ENCODE measurements at regions not wholly inside any gene's neighbourhood (a gene's known extent, or its start where the extent isn't known, plus 50 kb on each side); places are given as distances from the start of the nearest gene placed in this dataset.

DNA sequence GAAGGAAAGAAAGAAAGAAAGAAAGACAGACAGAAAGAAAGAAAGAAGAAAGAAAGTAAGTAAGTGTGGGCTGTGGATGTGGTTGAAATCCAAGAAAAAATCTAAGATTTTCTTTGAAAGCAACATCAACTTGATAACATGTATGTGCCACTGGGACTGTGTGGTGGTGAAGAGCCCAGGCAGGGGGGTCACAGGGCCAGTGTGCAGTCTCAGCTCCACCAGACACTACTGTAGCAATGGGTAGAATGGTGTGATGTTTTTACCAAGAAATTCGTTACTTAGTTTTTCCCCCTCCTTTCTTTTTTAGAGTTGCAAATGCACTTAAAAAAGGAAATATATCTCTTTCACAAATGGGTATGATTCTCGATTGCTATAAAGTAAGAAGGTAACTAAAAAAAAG, 71.9 kb upstream of the CNEP1R1 start:
- no peaks in the 10 kb centered on the region for H3K4me1 ChIP-seq (ENCODE audit: control insufficient read depth in 2 of 3, insufficient read depth in 2 of 3, low read depth in 1 of 3, low read length in 3 of 3)
- TF ChIP-seq, protein P1, sequence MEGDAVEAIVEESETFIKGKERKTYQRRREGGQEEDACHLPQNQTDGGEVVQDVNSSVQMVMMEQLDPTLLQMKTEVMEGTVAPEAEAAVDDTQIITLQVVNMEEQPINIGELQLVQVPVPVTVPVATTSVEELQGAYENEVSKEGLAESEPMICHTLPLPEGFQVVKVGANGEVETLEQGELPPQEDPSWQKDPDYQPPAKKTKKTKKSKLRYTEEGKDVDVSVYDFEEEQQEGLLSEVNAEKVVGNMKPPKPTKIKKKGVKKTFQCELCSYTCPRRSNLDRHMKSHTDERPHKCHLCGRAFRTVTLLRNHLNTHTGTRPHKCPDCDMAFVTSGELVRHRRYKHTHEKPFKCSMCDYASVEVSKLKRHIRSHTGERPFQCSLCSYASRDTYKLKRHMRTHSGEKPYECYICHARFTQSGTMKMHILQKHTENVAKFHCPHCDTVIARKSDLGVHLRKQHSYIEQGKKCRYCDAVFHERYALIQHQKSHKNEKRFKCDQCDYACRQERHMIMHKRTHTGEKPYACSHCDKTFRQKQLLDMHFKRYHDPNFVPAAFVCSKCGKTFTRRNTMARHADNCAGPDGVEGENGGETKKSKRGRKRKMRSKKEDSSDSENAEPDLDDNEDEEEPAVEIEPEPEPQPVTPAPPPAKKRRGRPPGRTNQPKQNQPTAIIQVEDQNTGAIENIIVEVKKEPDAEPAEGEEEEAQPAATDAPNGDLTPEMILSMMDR (IDR thresholded peaks at IDR 0.05; ENCODE audit: borderline replicate concordance, extremely low read depth, insufficient read depth): no peak
- no peaks in the 10 kb centered on the region for H3K9me3 ChIP-seq (ENCODE audit: control insufficient read depth in 2 of 3, insufficient read depth in 1 of 3, low read length in 3 of 3)
- no peak for FAIRE-seq
- intact Hi-C loops (cut with DNase I): no loop called here
- no peak overlapping the region for H3K27ac ChIP-seq (ENCODE audit: low read depth in 2 of 2, low read length in 2 of 2)
- DNase-seq: no peak
- H3K4me3 ChIP-seq (ENCODE audit: low read length in 3 of 3): no peak overlapping the region
- H3K36me3 ChIP-seq (ENCODE audit: control insufficient read depth in 2 of 3, insufficient read depth in 3 of 3, low read length in 3 of 3): no peaks in the 10 kb centered on the region
- no peak overlapping the region for H3K9ac ChIP-seq (ENCODE audit: low read length in 3 of 3)
- H3K27me3 ChIP-seq (ENCODE audit: control insufficient read depth, insufficient read depth, low read length): no peaks in the 10 kb centered on the region

DNA sequence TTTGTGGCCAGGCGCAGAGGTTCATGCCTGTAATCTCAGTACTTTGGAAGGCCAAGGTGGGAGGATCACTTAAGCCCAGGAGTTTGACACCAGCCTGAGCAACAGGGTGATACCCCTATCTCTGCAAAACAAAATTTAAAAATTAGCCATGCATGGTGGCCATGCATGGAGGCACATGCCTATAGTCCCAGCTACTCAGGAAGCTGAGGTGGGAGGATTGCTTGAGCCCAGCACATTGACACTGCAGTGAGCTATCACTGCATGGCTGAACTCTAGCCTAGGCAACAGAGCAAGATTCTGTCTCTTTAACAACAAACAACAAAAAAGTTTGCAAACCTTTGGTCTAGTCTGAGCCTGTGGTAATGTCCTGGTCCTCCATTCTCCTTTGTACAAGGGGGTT, 69.2 kb upstream of the CNEP1R1 start:
- TF ChIP-seq, protein P1 (IDR thresholded peaks at IDR 0.05; ENCODE audit: borderline replicate concordance, extremely low read depth, insufficient read depth): no peak
- no peak overlapping the region for H3K9ac ChIP-seq (ENCODE audit: low read length in 3 of 3)
- no peaks in the 10 kb centered on the region for H3K36me3 ChIP-seq (ENCODE audit: control insufficient read depth in 2 of 3, insufficient read depth in 3 of 3, low read length in 3 of 3)
- DNase-seq: peak in 3 of 5 donors; percentile 52 to 58 (median 52)
- no peaks in the 10 kb centered on the region for H3K27me3 ChIP-seq (ENCODE audit: control insufficient read depth, insufficient read depth, low read length)
- no peaks in the 10 kb centered on the region for H3K9me3 ChIP-seq (ENCODE audit: control insufficient read depth in 2 of 3, insufficient read depth in 1 of 3, low read length in 3 of 3)
- no peak overlapping the region for H3K4me3 ChIP-seq (ENCODE audit: low read length in 3 of 3)
- no peaks in the 10 kb centered on the region for H3K4me1 ChIP-seq (ENCODE audit: control insufficient read depth in 2 of 3, insufficient read depth in 2 of 3, low read depth in 1 of 3, low read length in 3 of 3)
- H3K27ac ChIP-seq (ENCODE audit: low read depth in 2 of 2, low read length in 2 of 2): no peak overlapping the region
- no peak for FAIRE-seq
- intact Hi-C loops (cut with DNase I): no loop called here

DNA sequence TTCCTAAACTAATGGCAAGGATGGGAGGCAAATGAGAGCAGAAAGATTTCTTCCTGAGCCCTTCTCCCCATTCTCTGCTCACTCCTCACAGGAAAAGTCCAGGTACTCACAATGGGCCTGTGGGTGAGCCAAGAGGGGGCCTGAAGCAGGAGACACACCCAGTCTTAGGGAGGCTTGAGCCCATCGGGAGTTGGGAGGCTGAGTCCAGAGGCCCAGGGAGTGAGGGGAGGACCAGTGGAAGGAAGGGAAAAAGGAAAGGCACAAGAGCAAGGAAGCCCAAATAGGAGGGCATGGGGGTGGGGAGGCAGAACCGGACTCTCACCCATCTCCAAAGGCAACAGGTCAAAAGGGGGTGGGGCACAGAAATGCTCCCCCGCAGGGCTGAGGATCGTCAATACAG, 68.1 kb upstream of the CNEP1R1 start:
- FAIRE-seq: no peak
- intact Hi-C loops (cut with DNase I): no loop called here

More for the DNA sequence above, 68.1 kb upstream of the CNEP1R1 start:
- H3K4me3 ChIP-seq (ENCODE audit: low read length in 3 of 3): no peak overlapping the region
- no peaks in the 10 kb centered on the region for H3K9me3 ChIP-seq (ENCODE audit: control insufficient read depth in 2 of 3, insufficient read depth in 1 of 3, low read length in 3 of 3)
- peaks cover 0 to 2% (median 0%) of the 10 kb centered on the region in 3 donors for H3K4me1 ChIP-seq (ENCODE audit: control insufficient read depth in 2 of 3, insufficient read depth in 2 of 3, low read depth in 1 of 3, low read length in 3 of 3)
- no peak overlapping the region for H3K9ac ChIP-seq (ENCODE audit: low read length in 3 of 3)
- no peak for DNase-seq
- H3K36me3 ChIP-seq (ENCODE audit: control insufficient read depth in 2 of 3, insufficient read depth in 3 of 3, low read length in 3 of 3): no peaks in the 10 kb centered on the region
- no peak overlapping the region for H3K27ac ChIP-seq (ENCODE audit: low read depth in 2 of 2, low read length in 2 of 2)
- TF ChIP-seq, protein P1 (IDR thresholded peaks at IDR 0.05; ENCODE audit: borderline replicate concordance, extremely low read depth, insufficient read depth): no peak
- no peaks in the 10 kb centered on the region for H3K27me3 ChIP-seq (ENCODE audit: control insufficient read depth, insufficient read depth, low read length)

All from kidney (tissue), 13 donors.